Glutamatergic neuron (in vitro differentiated cells): ENCODE measurements at regions not wholly inside any gene's neighbourhood (a gene's known extent, or its start where the extent isn't known, plus 50 kb on each side); places are given as distances from the start of the nearest gene placed in this dataset.

Experiments used
- DNase-seq: peaks from one replicate; pipeline ENCODE4 v3.0.0; 2022
- H3K27ac Mint-ChIP-seq: one replicate; pipeline ENCODE4 v1.8.0; 2020; ENCODE audit warnings: mild to moderate bottlenecking, mixed read lengths, inconsistent platforms; ENCODE audit not compliant: unreplicated experiment
- H3K27me3 Mint-ChIP-seq: one replicate; pipeline ENCODE4 v1.8.0; 2020; ENCODE audit warnings: mild to moderate bottlenecking, moderate library complexity, mixed read lengths, inconsistent platforms; ENCODE audit not compliant: unreplicated experiment
- H3K36me3 Mint-ChIP-seq: one replicate; pipeline ENCODE4 v1.8.0; 2020; ENCODE audit warnings: mild to moderate bottlenecking, mixed read lengths, inconsistent platforms; ENCODE audit not compliant: unreplicated experiment
- H3K4me1 Mint-ChIP-seq: one replicate; pipeline ENCODE4 v1.8.0; 2020; ENCODE audit warnings: mild to moderate bottlenecking, low read depth, mixed read lengths, inconsistent platforms; ENCODE audit not compliant: unreplicated experiment
- H3K4me3 Mint-ChIP-seq: one replicate; pipeline ENCODE4 v1.8.0; 2020; ENCODE audit warnings: mild to moderate bottlenecking, mixed read lengths, inconsistent platforms; ENCODE audit not compliant: unreplicated experiment
- H3K9me3 Mint-ChIP-seq: one replicate; pipeline ENCODE4 v1.8.0; 2020; ENCODE audit warnings: mild to moderate bottlenecking, moderate library complexity, mixed read lengths, inconsistent platforms; ENCODE audit not compliant: unreplicated experiment
- CTCF ChIP-seq: fragments of 200-600 bp; sonication (generic); IDR thresholded peaks from one replicate; pipeline ENCODE4 v1.5.0; 2021; ENCODE audit not compliant: partially characterized antibody, unreplicated experiment

- no peaks in the 10 kb centered on the region for H3K36me3 Mint-ChIP-seq
These were observed 176.6 kb upstream of the KITLG start for GRCh38 chr12:88756917-88757316.

DNA sequence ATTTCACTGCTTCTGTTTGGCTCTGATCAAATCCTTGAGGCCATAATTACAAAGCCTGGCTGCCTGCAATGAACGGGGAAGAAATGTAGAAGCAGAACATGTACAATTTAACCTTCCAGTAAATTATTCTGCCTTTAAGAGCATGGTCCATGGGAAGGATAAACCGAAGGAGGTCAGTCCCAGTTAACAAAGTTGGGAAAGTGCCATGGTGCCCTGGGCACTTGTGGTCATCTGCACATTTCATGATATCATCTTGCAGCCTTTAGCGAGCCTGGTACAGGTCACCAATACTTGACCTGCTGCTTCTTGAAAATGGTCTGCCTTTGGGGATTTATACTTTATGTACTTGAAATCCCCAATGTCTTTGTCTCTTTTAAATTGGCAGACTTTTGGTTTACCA lies 175.9 kb upstream of the KITLG start:
- no peak for TF ChIP-seq CTCF
- H3K27ac Mint-ChIP-seq, result no peak overlapping the region
- H3K4me1 Mint-ChIP-seq, result no peaks in the 10 kb centered on the region
- no peaks in the 10 kb centered on the region for H3K27me3 Mint-ChIP-seq
- no peaks in the 10 kb centered on the region for H3K36me3 Mint-ChIP-seq
- H3K9me3 Mint-ChIP-seq, result no peaks in the 10 kb centered on the region
- no peak overlapping the region for H3K4me3 Mint-ChIP-seq
- no peak for DNase-seq

More at GRCh38 chr12:88756917-88757316, 176.6 kb upstream of the KITLG start:
- H3K4me1 Mint-ChIP-seq, result no peaks in the 10 kb centered on the region
- no peak overlapping the region for H3K4me3 Mint-ChIP-seq
- H3K27me3 Mint-ChIP-seq, result no peaks in the 10 kb centered on the region
- no peak for TF ChIP-seq CTCF
- H3K27ac Mint-ChIP-seq, result no peak overlapping the region
- no peaks in the 10 kb centered on the region for H3K9me3 Mint-ChIP-seq
- no peak for DNase-seq

DNA sequence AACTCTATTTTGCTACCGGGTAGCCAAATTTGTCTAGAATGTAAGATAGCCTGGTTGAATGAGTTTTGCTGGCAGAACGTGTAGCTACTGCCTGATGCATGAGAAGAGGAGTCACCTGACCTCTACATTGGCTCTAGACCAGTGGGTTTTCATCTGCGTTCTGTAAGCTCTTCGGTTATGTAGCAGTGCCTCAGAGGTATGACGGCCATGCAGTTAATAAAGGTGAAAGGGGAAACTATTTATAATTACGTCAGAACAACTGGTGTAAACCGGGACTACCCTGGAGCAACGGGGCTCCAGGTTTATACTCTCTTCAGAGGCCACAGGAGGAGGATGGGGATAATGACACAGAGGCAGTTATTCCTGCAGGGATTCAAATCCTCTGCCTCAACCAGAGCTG lies 173.4 kb upstream of the KITLG start:
- no peaks in the 10 kb centered on the region for H3K27me3 Mint-ChIP-seq
- no peak for TF ChIP-seq CTCF
- H3K4me1 Mint-ChIP-seq, result no peaks in the 10 kb centered on the region
- H3K36me3 Mint-ChIP-seq, result no peaks in the 10 kb centered on the region
- no peaks in the 10 kb centered on the region for H3K9me3 Mint-ChIP-seq
- no peak for DNase-seq
- H3K27ac Mint-ChIP-seq, result no peak overlapping the region
- H3K4me3 Mint-ChIP-seq, result no peak overlapping the region

DNA sequence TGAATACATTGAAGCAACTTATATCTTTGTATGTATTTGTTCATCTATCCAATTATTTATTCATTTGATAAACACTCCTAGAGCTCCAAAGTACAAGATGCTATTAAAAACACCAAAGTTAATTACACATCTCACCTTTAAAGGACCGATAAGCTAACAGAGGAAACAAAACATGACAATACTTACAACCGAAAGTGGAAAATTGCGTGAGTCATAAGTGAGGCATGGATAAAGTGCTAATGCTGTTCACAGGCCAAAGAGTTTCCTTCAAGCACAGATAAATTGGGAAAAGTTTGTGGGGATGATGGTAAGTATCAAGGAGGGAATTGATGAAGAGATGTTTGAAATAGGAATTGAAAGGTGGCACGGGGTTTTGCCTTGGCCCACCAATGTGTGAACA lies 172.8 kb upstream of the KITLG start:
- Mint-ChIP-seq H3K36me3 (no peaks in the 10 kb centered on the region), H3K4me3 (no peak overlapping the region), H3K4me1 (no peaks in the 10 kb centered on the region), H3K9me3 (no peaks in the 10 kb centered on the region), H3K27ac (no peak overlapping the region), H3K27me3 (no peaks in the 10 kb centered on the region)
- TF ChIP-seq CTCF, result no peak
- no peak for DNase-seq

- DNase-seq, result no peak
- Mint-ChIP-seq H3K9me3 (no peaks in the 10 kb centered on the region), H3K27ac (no peak overlapping the region)
These were observed 171.9 kb upstream of the KITLG start for GRCh38 chr12:88752183-88752582.

More at GRCh38 chr12:88752183-88752582, 171.9 kb upstream of the KITLG start:
- TF ChIP-seq CTCF, result no peak
- no peak overlapping the region for H3K4me3 Mint-ChIP-seq
- no peaks in the 10 kb centered on the region for H3K4me1 Mint-ChIP-seq
- H3K36me3 Mint-ChIP-seq, result no peaks in the 10 kb centered on the region
- no peaks in the 10 kb centered on the region for H3K27me3 Mint-ChIP-seq
